ENCODE measurements at regions not wholly inside any gene's neighbourhood (a gene's known extent, or its start where the extent isn't known, plus 50 kb on each side); places are given as distances from the start of the nearest gene placed in this dataset.

GRCh38 chr2:150598383-150598782 is 110.9 kb upstream of the RND3 start:
- Histone ChIP-seq H3K4me3 (no peak overlapping the region), H3K9me3 (no peaks in the 10 kb centered on the region), H3K4me1 (no peaks in the 10 kb centered on the region), H3K27me3 (no peaks in the 10 kb centered on the region), H3K36me3 (ENCODE audit: low read depth, missing control alignments) (no peaks in the 10 kb centered on the region), H3K27ac (no peak overlapping the region)
- no peak for TF ChIP-seq POLR2A (IDR thresholded peaks at IDR 0.05)
- TF ChIP-seq CTCF (IDR thresholded peaks at IDR 0.05): no peak
- 58 to 61% methylated on average over 2 of the region's 2 CpGs for WGBS, 2 donors
- no peak for DNase-seq
- intact Hi-C loops (cut with DNase I; ENCODE audit: low total_unique reads): no loop called here

GRCh38 chr2:150595803-150596470 is 108.5 kb upstream of the RND3 start:
- H3K36me3 ChIP-seq (ENCODE audit: low read depth, missing control alignments): no peaks in the 10 kb centered on the region
- no peaks in the 10 kb centered on the region for H3K9me3 ChIP-seq
- TF ChIP-seq CTCF (IDR thresholded peaks at IDR 0.05): no peak
- TF ChIP-seq POLR2A (IDR thresholded peaks at IDR 0.05): no peak
- no peak overlapping the region for H3K4me3 ChIP-seq
- H3K27me3 ChIP-seq: no peaks in the 10 kb centered on the region
- H3K4me1 ChIP-seq: no peaks in the 10 kb centered on the region
- no peak overlapping the region for H3K27ac ChIP-seq
- no peak for DNase-seq
- WGBS, 2 donors: 77 to 92% methylated on average over 4 of the region's 4 CpGs
- intact Hi-C loops (cut with DNase I; ENCODE audit: low total_unique reads): no loop called here

GRCh38 chr2:150594299-150594698 is 106.8 kb upstream of the RND3 start:
- no peak for DNase-seq
- H3K27ac ChIP-seq: no peak overlapping the region
- H3K27me3 ChIP-seq: no peaks in the 10 kb centered on the region
- H3K36me3 ChIP-seq (ENCODE audit: low read depth, missing control alignments): no peaks in the 10 kb centered on the region
- no peak overlapping the region for H3K4me3 ChIP-seq
- H3K4me1 ChIP-seq: no peaks in the 10 kb centered on the region
- no peaks in the 10 kb centered on the region for H3K9me3 ChIP-seq
- 96 to 98% methylated on average over 5 of the region's 5 CpGs for WGBS, 2 donors
- intact Hi-C loops (cut with DNase I; ENCODE audit: low total_unique reads): no loop called here
- TF ChIP-seq CTCF (IDR thresholded peaks at IDR 0.05) (no peak), POLR2A (IDR thresholded peaks at IDR 0.05) (no peak)

GRCh38 chr2:150591496-150592285 is 104.2 kb upstream of the RND3 start:
- TF ChIP-seq CTCF (IDR thresholded peaks at IDR 0.05): no peak
- TF ChIP-seq POLR2A (IDR thresholded peaks at IDR 0.05): no peak
- Histone ChIP-seq H3K36me3 (ENCODE audit: low read depth, missing control alignments) (no peaks in the 10 kb centered on the region), H3K9me3 (no peaks in the 10 kb centered on the region), H3K27ac (no peak overlapping the region), H3K4me1 (no peaks in the 10 kb centered on the region), H3K4me3 (no peak overlapping the region), H3K27me3 (no peaks in the 10 kb centered on the region)
- DNase-seq: no peak
- WGBS, 2 donors: 90 to 93% methylated on average over 6 of the region's 6 CpGs
- intact Hi-C loops (cut with DNase I; ENCODE audit: low total_unique reads): no loop called here

Measured in testis (tissue), 2 donors.